Endothelial cell of umbilical vein (primary cell): ENCODE measurements at regions not wholly inside any gene's neighbourhood (a gene's known extent, or its start where the extent isn't known, plus 50 kb on each side); places are given as distances from the start of the nearest gene placed in this dataset.
A peak's percentile ranks its signal among the peaks of the same experiment; 100 is the strongest.

ENCODE experiments used
- BruUV-seq: library from RNA; stranded (reverse); fragments of 400-500 nt; replicated peaks from 2 replicates; lab custom pipeline; 2021; lab: Mats Ljungman, UMichigan
- CTCF ChIA-PET: fragments of 300-600, 350-600 bp; sonication (Branson Sonifier 250); formaldehyde crosslinking; loops from one replicate; lab custom pipeline; 2021; ENCODE audit warnings: antibody characterized with exemption, inconsistent platforms; lab: Charles Lee
- POLR2A ChIA-PET: fragments of 300-600, 350-600 bp; sonication (Branson Sonifier 250); formaldehyde crosslinking; loops from one replicate; lab custom pipeline; 2021; ENCODE audit warnings: antibody characterized with exemption, inconsistent platforms; lab: Charles Lee
- DNase-seq: peaks from one replicate; pipeline ENCODE4 v3.0.0-alpha.2; 2011; ENCODE audit warnings: low read depth, low spot score
- FAIRE-seq: peaks from 2 replicates; lab custom pipeline; 2011; peaks lifted over from hg19 to GRCh38; lab: Jason Lieb, UNC
- H2AFZ ChIP-seq: 2 replicates; pipeline ENCODE4 v1.6.0; 2012; ENCODE audit warnings: low read depth, low read length, control low read depth, inconsistent platforms
- H3K27ac ChIP-seq: 2 replicates; pipeline ENCODE4 v1.5.1; 2011; ENCODE audit warnings: low read depth, mild to moderate bottlenecking, control low read depth, low read length, moderate library complexity; ENCODE audit not compliant: insufficient read depth
- H3K27me3 ChIP-seq, 2 experiments: 2 replicates each; pipeline versions ENCODE4 v1.6.0 to v1.6.1; 2011; ENCODE audit warnings: low read length in 2 of 2, mixed read lengths in 1 of 2; ENCODE audit not compliant: control insufficient read depth in 2 of 2, insufficient read depth in 2 of 2
- H3K36me3 ChIP-seq, 2 experiments: 2 replicates in 1 of 2; 3 replicates in 1 of 2; pipeline ENCODE4 v1.5.1; 2011; ENCODE audit warnings: low read length in 2 of 2, mild to moderate bottlenecking in 1 of 2, moderate library complexity in 1 of 2; ENCODE audit not compliant: control insufficient read depth in 2 of 2, insufficient read depth in 2 of 2; ENCODE audit errors: extremely low read depth in 1 of 2
- H3K4me1 ChIP-seq: 3 replicates; pipeline ENCODE4 v1.5.1; 2011; ENCODE audit warnings: mild to moderate bottlenecking, low read length; ENCODE audit not compliant: control insufficient read depth, insufficient read depth; ENCODE audit errors: extremely low read depth
- H3K4me2 ChIP-seq: 2 replicates; pipeline ENCODE4 v1.6.1; 2011; ENCODE audit warnings: low read length, control low read depth, mixed read lengths; ENCODE audit not compliant: insufficient read depth
- H3K4me3 ChIP-seq, 3 experiments: fragments of 200-600 bp in 1 of 3; sonication (generic), shearing (Covaris generic) in 1 of 3; replicated peaks in 1 of 3; 2 replicates each; pipeline ENCODE4 v1.5.1; 2011 to 2016; ENCODE audit warnings: control low read depth in 3 of 3, low read length in 3 of 3, mild to moderate bottlenecking in 2 of 3, inconsistent platforms in 1 of 3, low read depth in 1 of 3, moderate library complexity in 1 of 3; ENCODE audit not compliant: insufficient read depth in 1 of 3
- H3K79me2 ChIP-seq: 2 replicates; pipeline ENCODE4 v1.6.0; 2012; ENCODE audit warnings: low read length, inconsistent platforms; ENCODE audit not compliant: control insufficient read depth, insufficient read depth
- H3K9ac ChIP-seq: replicated peaks from 2 replicates; pipeline ENCODE3; 2011; ENCODE audit warnings: low read length, control low read depth; ENCODE audit not compliant: insufficient read depth; ENCODE audit errors: extremely low read depth
- H3K9me1 ChIP-seq: replicated peaks from 3 replicates; pipeline ENCODE4 v1.6.0; 2011; ENCODE audit warnings: mild to moderate bottlenecking, low read length; ENCODE audit not compliant: control insufficient read depth, insufficient read depth; ENCODE audit errors: extremely low read depth
- H3K9me3 ChIP-seq: replicated peaks from 2 replicates; pipeline ENCODE4 v1.5.1; 2012; ENCODE audit warnings: low read length, inconsistent platforms; ENCODE audit not compliant: control insufficient read depth, insufficient read depth
- H4K20me1 ChIP-seq: replicated peaks from 2 replicates; pipeline ENCODE3; 2011; ENCODE audit warnings: mild to moderate bottlenecking, low read length; ENCODE audit not compliant: control insufficient read depth, insufficient read depth; ENCODE audit errors: extremely low read depth
- EZH2 ChIP-seq: IDR thresholded peaks from 2 replicates; pipeline ENCODE4 v1.6.1; 2012; ENCODE audit warnings: borderline replicate concordance, low read depth, mild to moderate bottlenecking, moderate library complexity, low read length, inconsistent platforms; ENCODE audit not compliant: severe bottlenecking
- FOS ChIP-seq: IDR thresholded peaks from 2 replicates; pipeline ENCODE4 v1.6.1; 2011; ENCODE audit warnings: mild to moderate bottlenecking, low read length, moderate library complexity, borderline replicate concordance; ENCODE audit not compliant: insufficient read depth
- GATA2 ChIP-seq: IDR thresholded peaks from 2 replicates; pipeline ENCODE4 v1.7.0; 2011; ENCODE audit warnings: low read depth, mild to moderate bottlenecking, moderate library complexity, mixed read lengths, low read length; ENCODE audit not compliant: insufficient read length, insufficient read depth
- JUN ChIP-seq: IDR thresholded peaks from 2 replicates; pipeline ENCODE4 v1.6.1; 2011; ENCODE audit warnings: borderline replicate concordance, low read depth; ENCODE audit not compliant: insufficient read length, insufficient read depth
- MYC ChIP-seq: IDR thresholded peaks from one replicate; pipeline ENCODE4 v1.6.1; 2011; ENCODE audit warnings: mild to moderate bottlenecking, low read depth, low read length
- POLR2AphosphoS5 ChIP-seq: IDR thresholded peaks from 2 replicates; pipeline ENCODE4 v1.6.1; 2012; ENCODE audit warnings: low read depth, mild to moderate bottlenecking, control low read depth, low read length, moderate library complexity; ENCODE audit not compliant: insufficient read depth
- dilution Hi-C: fragments of 300-500 bp; cut with MboI; formaldehyde crosslinking; loops from one replicate; pipeline ENCODE4 v1.15.0; 2019; ENCODE audit warnings: low sequenced_read_pairs; ENCODE audit not compliant: extremely low pct_ligation_motif_present
- intact Hi-C: fragments of 100-400 bp; cut with micrococcal nuclease; formaldehyde crosslinking; loops from one replicate; pipeline ENCODE4 v1.10.0; 2022
- TF ChIP-seq, protein P1 (sequence below), 2 donors: IDR thresholded peaks; 1 replicate in 1 of 2; 2 replicates in 1 of 2; pipeline ENCODE4 v1.5.1; 2011; ENCODE audit warnings: low read length in 2 of 2, mild to moderate bottlenecking in 2 of 2, moderate library complexity in 2 of 2, control low read depth in 1 of 2, inconsistent platforms in 1 of 2, low read depth in 1 of 2; ENCODE audit not compliant: insufficient read depth in 1 of 2; ENCODE audit errors: extremely low read depth in 1 of 2

DNA sequence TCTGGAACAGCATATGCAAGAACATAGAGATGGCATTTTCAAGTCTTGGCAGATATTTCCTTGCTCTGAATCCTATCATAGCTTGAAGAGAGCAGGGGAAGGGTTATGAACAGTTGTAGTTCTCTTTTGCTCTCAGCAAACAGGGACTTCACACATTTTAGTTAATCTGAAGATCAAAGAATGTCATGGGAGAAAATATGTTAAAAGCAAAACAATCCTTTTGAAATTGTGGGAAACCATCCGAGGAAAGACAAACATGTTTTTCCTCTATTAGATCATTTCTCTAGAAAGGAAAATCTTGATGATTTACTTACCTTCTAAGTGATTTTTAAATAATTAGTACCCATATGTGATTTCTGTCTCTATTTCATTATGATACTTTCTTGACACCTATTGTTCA is 77.8 kb upstream of the DCBLD2 start:
- Histone ChIP-seq H2AFZ (no peak overlapping the region), H3K4me3 (no peak overlapping the region), H3K9ac (no peak overlapping the region), H3K79me2 (no peaks in the 10 kb centered on the region), H3K4me1 (peaks cover 52% of the 10 kb centered on the region), H3K36me3 (no peaks in the 10 kb centered on the region), H3K27me3 (no peaks in the 10 kb centered on the region), H3K9me3 (no peaks in the 10 kb centered on the region), H3K27ac (peak overlapping the region; percentile 90), H3K9me1 (no peaks in the 10 kb centered on the region), H3K4me2 (peak overlapping the region; percentile 40), H4K20me1 (no peaks in the 10 kb centered on the region)
- CTCF ChIA-PET = interaction anchor here (2.2 kb wide), 1 partner anchor 15 kb away, joined by 8 read pairs; no protein-coding TSS in a partner anchor
- POLR2A ChIA-PET = no interaction called here
- dilution Hi-C loops = no loop called here
- no peak for FAIRE-seq
- DNase-seq = peak; percentile 73
- BruUV-seq = no TSS peak
- no peak for TF ChIP-seq JUN
- no peak for TF ChIP-seq FOS
- TF ChIP-seq, protein P1, sequence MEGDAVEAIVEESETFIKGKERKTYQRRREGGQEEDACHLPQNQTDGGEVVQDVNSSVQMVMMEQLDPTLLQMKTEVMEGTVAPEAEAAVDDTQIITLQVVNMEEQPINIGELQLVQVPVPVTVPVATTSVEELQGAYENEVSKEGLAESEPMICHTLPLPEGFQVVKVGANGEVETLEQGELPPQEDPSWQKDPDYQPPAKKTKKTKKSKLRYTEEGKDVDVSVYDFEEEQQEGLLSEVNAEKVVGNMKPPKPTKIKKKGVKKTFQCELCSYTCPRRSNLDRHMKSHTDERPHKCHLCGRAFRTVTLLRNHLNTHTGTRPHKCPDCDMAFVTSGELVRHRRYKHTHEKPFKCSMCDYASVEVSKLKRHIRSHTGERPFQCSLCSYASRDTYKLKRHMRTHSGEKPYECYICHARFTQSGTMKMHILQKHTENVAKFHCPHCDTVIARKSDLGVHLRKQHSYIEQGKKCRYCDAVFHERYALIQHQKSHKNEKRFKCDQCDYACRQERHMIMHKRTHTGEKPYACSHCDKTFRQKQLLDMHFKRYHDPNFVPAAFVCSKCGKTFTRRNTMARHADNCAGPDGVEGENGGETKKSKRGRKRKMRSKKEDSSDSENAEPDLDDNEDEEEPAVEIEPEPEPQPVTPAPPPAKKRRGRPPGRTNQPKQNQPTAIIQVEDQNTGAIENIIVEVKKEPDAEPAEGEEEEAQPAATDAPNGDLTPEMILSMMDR (IDR thresholded peaks at IDR 0.05; ENCODE audit: extremely low read depth in 1 of 2, insufficient read depth in 1 of 2, low read depth in 1 of 2, low read length in 2 of 2) = no peak
- intact Hi-C loops = loop anchor here (5.0 kb wide), 1 partner anchor 247 kb away; no protein-coding TSS in a partner anchor

DNA sequence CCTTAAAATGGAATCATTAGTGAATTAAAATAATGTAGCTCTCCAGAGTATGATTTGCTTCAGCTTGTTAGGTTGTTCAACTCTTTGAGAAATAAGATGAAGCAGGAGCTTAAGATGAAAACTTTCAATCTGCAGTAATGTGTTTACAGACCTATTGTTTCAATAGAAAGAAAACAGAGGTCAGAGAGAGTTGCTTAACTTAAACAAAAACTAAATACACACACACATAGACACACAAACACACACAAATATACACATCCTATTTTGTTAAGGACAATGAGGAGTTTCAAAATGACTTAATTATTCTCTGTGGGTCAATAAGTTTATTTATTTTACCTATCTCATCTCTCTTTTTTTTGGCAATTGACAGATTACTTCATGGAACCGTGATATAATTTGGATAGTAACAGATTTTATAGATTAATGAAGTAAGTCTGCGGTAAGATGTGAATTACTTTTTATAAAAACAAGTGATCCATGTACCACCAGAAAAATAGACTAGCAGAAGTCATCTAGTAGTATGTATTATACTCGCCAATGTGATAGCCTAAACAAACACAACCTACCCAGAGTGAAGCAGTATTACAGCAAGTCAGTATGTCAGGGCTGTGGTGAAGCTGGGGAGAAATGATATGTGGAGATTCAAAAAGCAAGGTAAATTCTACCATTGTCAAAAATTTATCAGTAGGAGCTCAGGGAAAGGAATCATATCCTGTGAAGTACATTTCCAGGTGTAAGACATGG is 76.7 kb upstream of the DCBLD2 start:
- Histone ChIP-seq H3K4me2 (peak overlapping the region; percentile 91), H3K4me3 (no peak overlapping the region), H3K36me3 (no peaks in the 10 kb centered on the region), H2AFZ (no peak overlapping the region), H3K27me3 (no peaks in the 10 kb centered on the region), H3K79me2 (no peaks in the 10 kb centered on the region), H3K9ac (peak overlapping the region; percentile 60), H4K20me1 (no peaks in the 10 kb centered on the region), H3K9me3 (no peaks in the 10 kb centered on the region), H3K4me1 (peaks cover 53% of the 10 kb centered on the region), H3K9me1 (no peaks in the 10 kb centered on the region), H3K27ac (peak overlapping the region; percentile 90)
- FAIRE-seq (no peak), DNase-seq (peak; percentile 31)
- ChIA-PET POLR2A (interaction anchor here (0.7 kb wide), 2 partner anchors 19 to 854 kb away, joined by 3 to 4 read pairs; no protein-coding TSS in a partner anchor), CTCF (interaction anchor here (0.8 to 2.2 kb wide), 4 partner anchors 16 to 187 kb away, joined by 3 to 8 read pairs (median 4); no protein-coding TSS in a partner anchor)
- intact Hi-C loops (loop anchor here (5.0 kb wide), 1 partner anchor 246 kb away; no protein-coding TSS in a partner anchor), dilution Hi-C loops (no loop called here)
- BruUV-seq = TSS peak; percentile 54
- TF ChIP-seq GATA2 (no peak), FOS (no peak), POLR2AphosphoS5 (no peak), JUN (no peak), MYC (no peak), EZH2 (no peak)
- TF ChIP-seq, protein P1 (IDR thresholded peaks at IDR 0.05; ENCODE audit: extremely low read depth in 1 of 2, insufficient read depth in 1 of 2, low read depth in 1 of 2, low read length in 2 of 2) = no peak
